Smooth muscle cell (in vitro differentiated cells): ENCODE measurements at regions not wholly inside any gene's neighbourhood (a gene's known extent, or its start where the extent isn't known, plus 50 kb on each side); places are given as distances from the start of the nearest gene placed in this dataset.

ENCODE experiments used
- DNase-seq: peaks from one replicate; lab custom pipeline; 2025; ENCODE audit not compliant: unreplicated experiment; lab: John Stamatoyannopoulos, UW
- H2AFZ ChIP-seq: fragments of 200-600 bp; sonication (generic); 2 replicates; pipeline ENCODE4 v1.6.0; 2016; ENCODE audit warnings: antibody characterized with exemption, low read depth, mild to moderate bottlenecking
- H3F3A ChIP-seq: fragments of 200-600 bp; sonication (generic); 2 replicates; pipeline ENCODE4 v1.6.0; 2017; ENCODE audit warnings: antibody characterized with exemption, low read depth
- H3K27ac ChIP-seq: fragments of 200-600 bp; sonication (generic); 2 replicates; pipeline ENCODE4 v1.5.1; 2016; ENCODE audit warnings: low read depth, mild to moderate bottlenecking
- H3K27me3 ChIP-seq: fragments of 200-600 bp; sonication (generic); 2 replicates; pipeline ENCODE4 v1.6.1; 2016; ENCODE audit warnings: low read depth, mild to moderate bottlenecking
- H3K36me3 ChIP-seq: fragments of 200-600 bp; sonication (generic); 2 replicates; pipeline ENCODE4 v1.5.1; 2016; ENCODE audit warnings: low read depth
- H3K4me1 ChIP-seq: fragments of 200-600 bp; sonication (generic); 2 replicates; pipeline ENCODE4 v1.5.1; 2016; ENCODE audit warnings: low read depth
- H3K4me2 ChIP-seq: fragments of 200-600 bp; sonication (generic); 2 replicates; pipeline ENCODE4 v1.6.0; 2016; ENCODE audit warnings: mild to moderate bottlenecking
- H3K4me3 ChIP-seq: fragments of 200-600 bp; sonication (generic); 2 replicates; pipeline ENCODE4 v1.5.1; 2016; ENCODE audit warnings: mild to moderate bottlenecking
- H3K79me2 ChIP-seq: fragments of 200-600 bp; sonication (generic); 2 replicates; pipeline ENCODE4 v1.6.0; 2016; ENCODE audit warnings: low read depth, mild to moderate bottlenecking
- H3K9ac ChIP-seq: fragments of 200-600 bp; sonication (generic); 2 replicates; pipeline ENCODE4 v1.6.0; 2016; ENCODE audit warnings: low read depth
- H3K9me3 ChIP-seq: fragments of 200-600 bp; sonication (generic); replicated peaks from 2 replicates; pipeline ENCODE4 v1.5.1; 2016; ENCODE audit warnings: low read depth
- H4K20me1 ChIP-seq: fragments of 200-600 bp; sonication (generic); 2 replicates; pipeline ENCODE4 v1.6.0; 2016; ENCODE audit warnings: low read depth
- WGBS: methylation state at CpG from one replicate; pipeline ENCODE4 v1.1.7; 2016; ENCODE audit warnings: low lambda C conversion rate; 5-methylcytosine and 5-hydroxymethylcytosine counted together
- TF ChIP-seq, protein P1 (sequence below): fragments of 200-600 bp; sonication (generic); IDR thresholded peaks from 2 replicates; pipeline ENCODE4 v1.5.1; 2017; ENCODE audit warnings: borderline replicate concordance, mild to moderate bottlenecking, antibody characterized with exemption; ENCODE audit not compliant: insufficient read depth, poor library complexity, severe bottlenecking

GRCh38 chr13:61913183-61913582 lies 497.5 kb upstream of the PCDH20 start:
- Histone ChIP-seq H3F3A (no peaks in the 10 kb centered on the region), H3K27ac (no peak overlapping the region), H3K79me2 (no peaks in the 10 kb centered on the region), H4K20me1 (no peaks in the 10 kb centered on the region), H3K9me3 (no peaks in the 10 kb centered on the region), H3K36me3 (no peaks in the 10 kb centered on the region), H3K4me3 (no peak overlapping the region), H3K9ac (no peak overlapping the region), H3K4me1 (no peaks in the 10 kb centered on the region), H3K27me3 (no peaks in the 10 kb centered on the region), H2AFZ (no peak overlapping the region), H3K4me2 (no peak overlapping the region)
- 89% methylated on average over 1 of the region's 1 CpG for WGBS
- no peak for DNase-seq
- TF ChIP-seq, protein P1, sequence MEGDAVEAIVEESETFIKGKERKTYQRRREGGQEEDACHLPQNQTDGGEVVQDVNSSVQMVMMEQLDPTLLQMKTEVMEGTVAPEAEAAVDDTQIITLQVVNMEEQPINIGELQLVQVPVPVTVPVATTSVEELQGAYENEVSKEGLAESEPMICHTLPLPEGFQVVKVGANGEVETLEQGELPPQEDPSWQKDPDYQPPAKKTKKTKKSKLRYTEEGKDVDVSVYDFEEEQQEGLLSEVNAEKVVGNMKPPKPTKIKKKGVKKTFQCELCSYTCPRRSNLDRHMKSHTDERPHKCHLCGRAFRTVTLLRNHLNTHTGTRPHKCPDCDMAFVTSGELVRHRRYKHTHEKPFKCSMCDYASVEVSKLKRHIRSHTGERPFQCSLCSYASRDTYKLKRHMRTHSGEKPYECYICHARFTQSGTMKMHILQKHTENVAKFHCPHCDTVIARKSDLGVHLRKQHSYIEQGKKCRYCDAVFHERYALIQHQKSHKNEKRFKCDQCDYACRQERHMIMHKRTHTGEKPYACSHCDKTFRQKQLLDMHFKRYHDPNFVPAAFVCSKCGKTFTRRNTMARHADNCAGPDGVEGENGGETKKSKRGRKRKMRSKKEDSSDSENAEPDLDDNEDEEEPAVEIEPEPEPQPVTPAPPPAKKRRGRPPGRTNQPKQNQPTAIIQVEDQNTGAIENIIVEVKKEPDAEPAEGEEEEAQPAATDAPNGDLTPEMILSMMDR = no peak

DNA sequence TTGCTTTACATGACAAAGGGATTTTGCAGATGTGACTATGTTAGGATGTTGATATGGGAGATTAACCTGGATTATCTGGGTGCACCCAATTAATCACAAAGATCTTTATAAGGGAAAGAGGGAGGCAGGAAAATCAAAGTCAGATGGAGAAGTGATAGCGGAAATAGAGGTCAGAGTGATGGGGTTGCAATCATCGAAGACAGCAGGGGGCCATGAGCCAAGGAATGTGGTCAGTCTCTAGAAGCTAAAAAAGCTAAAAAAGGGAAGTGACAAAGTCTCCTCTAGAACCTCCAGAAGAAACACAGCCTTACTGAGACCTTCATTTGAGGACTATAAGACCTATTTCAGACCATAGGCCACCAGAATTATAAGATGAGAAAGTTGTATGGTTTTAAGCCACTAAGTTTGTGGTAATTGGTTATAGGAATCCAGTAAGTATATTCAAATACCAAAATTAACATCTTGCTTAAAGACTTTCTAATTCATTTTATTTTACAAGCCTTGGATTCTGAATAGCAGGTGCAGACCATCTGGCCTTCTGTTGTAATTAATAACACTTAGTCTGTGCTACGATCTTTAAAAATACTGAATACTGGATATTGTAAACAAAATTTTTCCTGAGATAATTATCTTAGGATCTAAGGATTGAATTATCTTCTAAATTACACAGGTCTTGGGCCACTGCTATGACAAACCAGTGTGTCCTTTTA lies 493.4 kb upstream of the PCDH20 start:
- no peak overlapping the region for H3K4me3 ChIP-seq
- no peaks in the 10 kb centered on the region for H3K4me1 ChIP-seq
- no peak for DNase-seq
- H4K20me1 ChIP-seq = no peaks in the 10 kb centered on the region
- no peak overlapping the region for H3K4me2 ChIP-seq
- no peak overlapping the region for H3K9ac ChIP-seq
- H3F3A ChIP-seq = no peaks in the 10 kb centered on the region
- 95% methylated on average over 3 of the region's 3 CpGs for WGBS
- TF ChIP-seq, protein P1 = no peak
- no peak overlapping the region for H3K27ac ChIP-seq
- no peaks in the 10 kb centered on the region for H3K9me3 ChIP-seq
- no peaks in the 10 kb centered on the region for H3K27me3 ChIP-seq
- H3K36me3 ChIP-seq = no peaks in the 10 kb centered on the region
- no peak overlapping the region for H2AFZ ChIP-seq
- H3K79me2 ChIP-seq = no peaks in the 10 kb centered on the region

DNA sequence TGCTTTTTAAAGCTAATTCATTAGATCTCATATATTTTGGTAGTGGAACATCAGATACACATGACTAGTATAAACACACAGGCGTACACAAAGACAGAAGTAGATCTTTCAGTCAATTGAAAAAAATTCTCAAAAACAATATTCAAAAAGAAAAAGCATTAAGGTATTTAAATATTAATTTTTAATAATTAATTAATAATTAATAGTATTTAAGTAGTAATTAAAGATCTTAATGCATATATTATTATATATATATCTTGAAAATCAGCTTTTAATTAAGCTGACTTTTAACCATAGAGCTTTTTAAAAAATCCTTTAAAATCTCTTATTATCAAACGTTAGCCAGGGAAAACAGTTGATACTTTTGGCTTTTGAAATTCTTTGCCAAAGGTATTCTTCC lies 489.4 kb upstream of the PCDH20 start:
- no peaks in the 10 kb centered on the region for H4K20me1 ChIP-seq
- H3K79me2 ChIP-seq = no peaks in the 10 kb centered on the region
- H3K36me3 ChIP-seq = no peaks in the 10 kb centered on the region
- DNase-seq = no peak
- H3K4me2 ChIP-seq = no peak overlapping the region
- no peak overlapping the region for H3K4me3 ChIP-seq
- no peaks in the 10 kb centered on the region for H3K4me1 ChIP-seq
- TF ChIP-seq, protein P1 = no peak
- no peak overlapping the region for H2AFZ ChIP-seq
- 81% methylated on average over 2 of the region's 2 CpGs for WGBS
- no peaks in the 10 kb centered on the region for H3F3A ChIP-seq
- no peak overlapping the region for H3K9ac ChIP-seq
- no peak overlapping the region for H3K27ac ChIP-seq
- H3K9me3 ChIP-seq = no peaks in the 10 kb centered on the region
- H3K27me3 ChIP-seq = no peaks in the 10 kb centered on the region

DNA sequence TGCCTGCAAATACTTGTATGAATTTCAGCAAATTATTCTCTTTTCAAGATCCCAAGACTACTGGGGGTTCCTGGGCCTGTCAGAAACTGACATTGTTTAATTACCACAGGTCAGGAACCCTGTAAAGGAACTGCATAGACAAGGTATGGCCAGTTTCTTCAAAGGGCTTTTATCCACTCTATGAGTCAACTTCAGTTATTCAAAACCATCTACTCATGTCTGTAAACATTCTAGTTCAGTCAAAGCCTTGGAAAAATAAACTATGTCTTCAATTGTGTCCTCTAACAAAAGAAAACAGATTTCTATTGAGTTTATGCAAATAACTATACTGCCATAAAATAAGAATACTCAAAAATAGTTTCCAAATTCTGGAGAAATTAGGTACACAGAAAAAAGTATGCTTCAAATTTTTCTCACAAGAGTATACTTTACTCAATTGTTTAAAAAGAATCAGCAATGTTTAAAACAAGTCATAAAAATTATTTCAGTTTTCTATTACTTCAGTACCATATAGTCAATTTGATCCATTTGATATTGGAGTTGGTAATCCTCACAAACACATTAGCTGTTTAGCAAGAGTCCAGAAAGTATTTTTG lies 486.4 kb upstream of the PCDH20 start:
- TF ChIP-seq, protein P1 = no peak

More for the DNA sequence above, 486.4 kb upstream of the PCDH20 start:
- H3K4me2 ChIP-seq = no peak overlapping the region
- DNase-seq = no peak
- H4K20me1 ChIP-seq = no peaks in the 10 kb centered on the region
- no peaks in the 10 kb centered on the region for H3F3A ChIP-seq
- H3K4me3 ChIP-seq = no peak overlapping the region
- no peaks in the 10 kb centered on the region for H3K27me3 ChIP-seq
- no peak overlapping the region for H2AFZ ChIP-seq
- H3K36me3 ChIP-seq = no peaks in the 10 kb centered on the region
- no peaks in the 10 kb centered on the region for H3K9me3 ChIP-seq
- no peak overlapping the region for H3K27ac ChIP-seq
- no peaks in the 10 kb centered on the region for H3K79me2 ChIP-seq
- no peak overlapping the region for H3K9ac ChIP-seq
- H3K4me1 ChIP-seq = no peaks in the 10 kb centered on the region
